ENCODE measurements at regions not wholly inside any gene's neighbourhood (a gene's known extent, or its start where the extent isn't known, plus 50 kb on each side); places are given as distances from the start of the nearest gene placed in this dataset.

- TF ChIP-seq, protein P1, sequence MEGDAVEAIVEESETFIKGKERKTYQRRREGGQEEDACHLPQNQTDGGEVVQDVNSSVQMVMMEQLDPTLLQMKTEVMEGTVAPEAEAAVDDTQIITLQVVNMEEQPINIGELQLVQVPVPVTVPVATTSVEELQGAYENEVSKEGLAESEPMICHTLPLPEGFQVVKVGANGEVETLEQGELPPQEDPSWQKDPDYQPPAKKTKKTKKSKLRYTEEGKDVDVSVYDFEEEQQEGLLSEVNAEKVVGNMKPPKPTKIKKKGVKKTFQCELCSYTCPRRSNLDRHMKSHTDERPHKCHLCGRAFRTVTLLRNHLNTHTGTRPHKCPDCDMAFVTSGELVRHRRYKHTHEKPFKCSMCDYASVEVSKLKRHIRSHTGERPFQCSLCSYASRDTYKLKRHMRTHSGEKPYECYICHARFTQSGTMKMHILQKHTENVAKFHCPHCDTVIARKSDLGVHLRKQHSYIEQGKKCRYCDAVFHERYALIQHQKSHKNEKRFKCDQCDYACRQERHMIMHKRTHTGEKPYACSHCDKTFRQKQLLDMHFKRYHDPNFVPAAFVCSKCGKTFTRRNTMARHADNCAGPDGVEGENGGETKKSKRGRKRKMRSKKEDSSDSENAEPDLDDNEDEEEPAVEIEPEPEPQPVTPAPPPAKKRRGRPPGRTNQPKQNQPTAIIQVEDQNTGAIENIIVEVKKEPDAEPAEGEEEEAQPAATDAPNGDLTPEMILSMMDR (IDR thresholded peaks at IDR 0.05; ENCODE audit: insufficient read depth, low read length, severe bottlenecking) = no peak
- Histone ChIP-seq H3K36me3 (ENCODE audit: control insufficient read depth, insufficient read depth, low read length) (no peaks in the 10 kb centered on the region), H3K4me3 (ENCODE audit: low read depth, low read length) (no peak overlapping the region), H3K27me3 (ENCODE audit: control insufficient read depth, insufficient read depth, low read length) (peaks cover 4% of the 10 kb centered on the region)
- DNase-seq (ENCODE audit: low read depth) (no peak), FAIRE-seq (no peak)
Measured at GRCh38 chr2:133974353-133974752, 279.5 kb upstream of the MGAT5 start.

- no peaks in the 10 kb centered on the region for H3K36me3 ChIP-seq (ENCODE audit: control insufficient read depth, insufficient read depth, low read length)
- DNase-seq (ENCODE audit: low read depth) = no peak
- TF ChIP-seq, protein P1 (IDR thresholded peaks at IDR 0.05; ENCODE audit: insufficient read depth, low read length, severe bottlenecking) = no peak
- H3K27me3 ChIP-seq (ENCODE audit: control insufficient read depth, insufficient read depth, low read length) = peaks cover 4% of the 10 kb centered on the region
- no peak for FAIRE-seq
- no peak overlapping the region for H3K4me3 ChIP-seq (ENCODE audit: low read depth, low read length)
Measured at GRCh38 chr2:133975135-133975534, 278.7 kb upstream of the MGAT5 start.

GRCh38 chr2:133975676-133976428 is 278.0 kb upstream of the MGAT5 start:
- no peak for FAIRE-seq
- Histone ChIP-seq H3K36me3 (ENCODE audit: control insufficient read depth, insufficient read depth, low read length) (no peaks in the 10 kb centered on the region), H3K27me3 (ENCODE audit: control insufficient read depth, insufficient read depth, low read length) (peaks cover 4% of the 10 kb centered on the region), H3K4me3 (ENCODE audit: low read depth, low read length) (no peak overlapping the region)
- DNase-seq (ENCODE audit: low read depth) = no peak
- TF ChIP-seq, protein P1 (IDR thresholded peaks at IDR 0.05; ENCODE audit: insufficient read depth, low read length, severe bottlenecking) = no peak

- Histone ChIP-seq H3K27me3 (ENCODE audit: control insufficient read depth, insufficient read depth, low read length) (no peaks in the 10 kb centered on the region), H3K4me3 (ENCODE audit: low read depth, low read length) (no peak overlapping the region), H3K36me3 (ENCODE audit: control insufficient read depth, insufficient read depth, low read length) (no peaks in the 10 kb centered on the region)
- DNase-seq (ENCODE audit: low read depth) = no peak
- FAIRE-seq = no peak
- TF ChIP-seq, protein P1 (IDR thresholded peaks at IDR 0.05; ENCODE audit: insufficient read depth, low read length, severe bottlenecking) = no peak
Measured at GRCh38 chr2:133976659-133977058, 277.2 kb upstream of the MGAT5 start.

DNA sequence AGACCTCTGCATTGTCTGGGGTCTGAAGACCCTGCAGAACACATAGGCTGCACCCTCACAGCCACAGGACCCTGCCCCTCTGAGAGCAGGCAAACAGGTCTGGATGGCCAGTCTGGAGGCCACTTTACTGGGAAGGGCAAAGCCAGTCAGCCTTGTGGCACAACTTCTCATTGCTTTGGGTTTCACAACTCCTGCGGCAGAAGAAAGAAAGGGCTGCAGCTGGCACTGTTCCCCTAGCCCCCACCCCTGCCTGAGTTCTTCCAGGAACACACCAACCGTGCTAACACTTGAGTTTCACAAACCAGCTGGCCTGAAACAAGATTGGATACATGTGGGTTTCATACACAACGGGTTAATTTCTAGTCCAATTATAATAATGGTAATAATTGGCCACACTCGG is 276.5 kb upstream of the MGAT5 start:
- FAIRE-seq (no peak), DNase-seq (ENCODE audit: low read depth) (no peak)
- TF ChIP-seq, protein P1 (IDR thresholded peaks at IDR 0.05; ENCODE audit: insufficient read depth, low read length, severe bottlenecking) = no peak
- no peaks in the 10 kb centered on the region for H3K36me3 ChIP-seq (ENCODE audit: control insufficient read depth, insufficient read depth, low read length)
- no peaks in the 10 kb centered on the region for H3K27me3 ChIP-seq (ENCODE audit: control insufficient read depth, insufficient read depth, low read length)
- H3K4me3 ChIP-seq (ENCODE audit: low read depth, low read length) = no peak overlapping the region

- Histone ChIP-seq H3K36me3 (ENCODE audit: control insufficient read depth, insufficient read depth, low read length) (no peaks in the 10 kb centered on the region), H3K27me3 (ENCODE audit: control insufficient read depth, insufficient read depth, low read length) (no peaks in the 10 kb centered on the region), H3K4me3 (ENCODE audit: low read depth, low read length) (no peak overlapping the region)
- DNase-seq (ENCODE audit: low read depth) = no peak
- TF ChIP-seq, protein P1 (IDR thresholded peaks at IDR 0.05; ENCODE audit: insufficient read depth, low read length, severe bottlenecking) = no peak
- no peak for FAIRE-seq
Measured at GRCh38 chr2:133982256-133982655, 271.6 kb upstream of the MGAT5 start.

Measured in bronchial epithelial cell (primary cell).